GM12892 (cell line): ENCODE measurements at regions not wholly inside any gene's neighbourhood (a gene's known extent, or its start where the extent isn't known, plus 50 kb on each side); places are given as distances from the start of the nearest gene placed in this dataset.

ENCODE experiments used
- POLR2A ChIP-seq: IDR thresholded peaks from 2 replicates; pipeline ENCODE4 v1.6.1; 2011; ENCODE audit warnings: low read depth, low read length, control low read depth
- POLR2AphosphoS5 ChIP-seq: IDR thresholded peaks from 2 replicates; pipeline ENCODE4 v1.6.1; 2011; ENCODE audit warnings: low read depth, low read length, control low read depth
- TAF1 ChIP-seq: IDR thresholded peaks from 2 replicates; pipeline ENCODE4 v1.6.1; 2011; ENCODE audit warnings: low read depth, mild to moderate bottlenecking, control low read depth, low read length, borderline replicate concordance

GRCh38 chr2:40531359-40531758, 79.5 kb upstream of the SLC8A1 start:
- TF ChIP-seq POLR2AphosphoS5 = no peak
- no peak for TF ChIP-seq POLR2A
- no peak for TF ChIP-seq TAF1
